Astrocyte (in vitro differentiated cells and primary cell): ENCODE measurements at regions not wholly inside any gene's neighbourhood (a gene's known extent, or its start where the extent isn't known, plus 50 kb on each side); places are given as distances from the start of the nearest gene placed in this dataset.

Experiments used
- DNase-seq: peaks from one replicate; pipeline ENCODE4 v3.0.0-alpha.2; 2010; ENCODE audit warnings: low read depth
- FAIRE-seq: peaks from 2 replicates; lab custom pipeline; 2011; peaks lifted over from hg19 to GRCh38; lab: Jason Lieb, UNC
- H2AFZ ChIP-seq: 2 replicates; pipeline ENCODE4 v1.6.0; 2012; ENCODE audit warnings: low read depth, low read length, inconsistent platforms
- H3K27ac ChIP-seq: 2 replicates; pipeline ENCODE4 v1.5.1; 2011; ENCODE audit warnings: low read depth, low read length, inconsistent platforms
- H3K27me3 ChIP-seq: 2 replicates; pipeline ENCODE4 v1.6.0; 2011; ENCODE audit warnings: low read length, inconsistent platforms; ENCODE audit not compliant: insufficient read depth
- H3K36me3 ChIP-seq: 2 replicates; pipeline ENCODE4 v1.5.1; 2011; ENCODE audit warnings: low read length, inconsistent platforms; ENCODE audit not compliant: insufficient read depth
- H3K4me1 ChIP-seq: 2 replicates; pipeline ENCODE4 v1.5.1; 2011; ENCODE audit warnings: low read length, inconsistent platforms; ENCODE audit not compliant: insufficient read depth
- H3K4me2 ChIP-seq: 2 replicates; pipeline ENCODE4 v1.6.0; 2012; ENCODE audit warnings: low read length, inconsistent platforms
- H3K4me3 ChIP-seq: 2 replicates; pipeline ENCODE4 v1.5.1; 2011; ENCODE audit warnings: low read depth, mild to moderate bottlenecking, low read length, inconsistent platforms; ENCODE audit not compliant: insufficient read depth
- H3K79me2 ChIP-seq: 2 replicates; pipeline ENCODE4 v1.6.0; 2012; ENCODE audit warnings: mild to moderate bottlenecking, low read length, inconsistent platforms; ENCODE audit not compliant: insufficient read depth
- H3K9ac ChIP-seq: 2 replicates; pipeline ENCODE4 v1.6.0; 2012; ENCODE audit warnings: mild to moderate bottlenecking, low read length, inconsistent platforms
- H3K9me3 ChIP-seq: 2 replicates; pipeline ENCODE4 v1.5.1; 2012; ENCODE audit warnings: low read depth, mild to moderate bottlenecking, low read length, inconsistent platforms; ENCODE audit not compliant: insufficient read depth
- H4K20me1 ChIP-seq: 2 replicates; pipeline ENCODE4 v1.6.0; 2012; ENCODE audit warnings: low read length, inconsistent platforms; ENCODE audit not compliant: insufficient read depth
- H3K27ac Mint-ChIP-seq: one replicate; pipeline ENCODE4 v1.8.0; 2021; ENCODE audit warnings: mild to moderate bottlenecking, mixed read lengths; ENCODE audit not compliant: unreplicated experiment
- H3K27me3 Mint-ChIP-seq: one replicate; pipeline ENCODE4 v1.8.0; 2021; ENCODE audit warnings: low read depth, mixed read lengths; ENCODE audit not compliant: unreplicated experiment
- H3K36me3 Mint-ChIP-seq: one replicate; pipeline ENCODE4 v1.8.0; 2021; ENCODE audit warnings: low read depth, mixed read lengths; ENCODE audit not compliant: unreplicated experiment
- H3K4me1 Mint-ChIP-seq: one replicate; pipeline ENCODE4 v1.8.0; 2021; ENCODE audit warnings: low read depth, mixed read lengths; ENCODE audit not compliant: unreplicated experiment
- H3K4me3 Mint-ChIP-seq: one replicate; pipeline ENCODE4 v1.8.0; 2021; ENCODE audit warnings: mild to moderate bottlenecking, moderate library complexity, mixed read lengths; ENCODE audit not compliant: unreplicated experiment
- H3K9me3 Mint-ChIP-seq: one replicate; pipeline ENCODE4 v1.8.0; 2021; ENCODE audit warnings: mild to moderate bottlenecking, mixed read lengths; ENCODE audit not compliant: unreplicated experiment
- CTCF ChIP-seq: IDR thresholded peaks from 2 replicates; pipeline ENCODE4 v1.5.1; 2011; ENCODE audit warnings: low read depth, mild to moderate bottlenecking, inconsistent platforms, low read length, moderate library complexity; ENCODE audit not compliant: insufficient read depth
- EZH2 ChIP-seq: IDR thresholded peaks from 2 replicates; pipeline ENCODE4 v1.6.1; 2012; ENCODE audit warnings: mild to moderate bottlenecking, low read length, inconsistent platforms; ENCODE audit not compliant: insufficient read depth

GRCh38 chr11:88433536-88434230 lies 96.1 kb upstream of the CTSC start:
- FAIRE-seq, result no peak

GRCh38 chr11:88431675-88432341 lies 94.3 kb upstream of the CTSC start:
- DNase-seq, result no peak
- Histone ChIP-seq H3K4me2 (no peak overlapping the region), H2AFZ (no peak overlapping the region), H3K4me1 (no peaks in the 10 kb centered on the region), H3K27ac (no peak overlapping the region), H3K9me3 (no peaks in the 10 kb centered on the region), H3K79me2 (no peaks in the 10 kb centered on the region), H3K27me3 (no peaks in the 10 kb centered on the region), H3K9ac (no peak overlapping the region), H4K20me1 (no peaks in the 10 kb centered on the region), H3K4me3 (no peak overlapping the region), H3K36me3 (no peaks in the 10 kb centered on the region)
- no peak overlapping the region for H3K4me3 Mint-ChIP-seq
- H3K27ac Mint-ChIP-seq, result no peak overlapping the region
- FAIRE-seq, result no peak
- TF ChIP-seq CTCF (no peak), EZH2 (no peak)
- H3K36me3 Mint-ChIP-seq, result no peaks in the 10 kb centered on the region
- no peaks in the 10 kb centered on the region for H3K9me3 Mint-ChIP-seq
- H3K27me3 Mint-ChIP-seq, result peaks cover 1% of the 10 kb centered on the region
- peaks cover 4% of the 10 kb centered on the region for H3K4me1 Mint-ChIP-seq

More at GRCh38 chr11:88433536-88434230, 96.1 kb upstream of the CTSC start:
- Histone ChIP-seq H3K27me3 (no peaks in the 10 kb centered on the region), H3K9ac (no peak overlapping the region), H3K4me2 (no peak overlapping the region), H3K4me3 (no peak overlapping the region), H3K79me2 (no peaks in the 10 kb centered on the region), H3K4me1 (no peaks in the 10 kb centered on the region), H3K9me3 (no peaks in the 10 kb centered on the region), H3K27ac (no peak overlapping the region), H4K20me1 (no peaks in the 10 kb centered on the region), H2AFZ (no peak overlapping the region), H3K36me3 (no peaks in the 10 kb centered on the region)
- Mint-ChIP-seq H3K27ac (no peak overlapping the region), H3K4me3 (no peak overlapping the region), H3K36me3 (no peaks in the 10 kb centered on the region), H3K9me3 (no peaks in the 10 kb centered on the region), H3K4me1 (no peaks in the 10 kb centered on the region), H3K27me3 (peaks cover 1% of the 10 kb centered on the region)
- TF ChIP-seq CTCF (no peak), EZH2 (no peak)
- DNase-seq, result no peak

GRCh38 chr11:88428959-88429358 lies 91.4 kb upstream of the CTSC start:
- Histone ChIP-seq H3K9me3 (no peaks in the 10 kb centered on the region), H4K20me1 (no peaks in the 10 kb centered on the region), H3K36me3 (no peaks in the 10 kb centered on the region), H3K4me2 (no peak overlapping the region), H3K4me3 (no peak overlapping the region), H3K9ac (no peak overlapping the region), H3K4me1 (no peaks in the 10 kb centered on the region), H3K79me2 (no peaks in the 10 kb centered on the region), H3K27ac (no peak overlapping the region), H3K27me3 (no peaks in the 10 kb centered on the region), H2AFZ (no peak overlapping the region)
- DNase-seq, result no peak
- Mint-ChIP-seq H3K27me3 (peaks cover 3% of the 10 kb centered on the region), H3K36me3 (no peaks in the 10 kb centered on the region), H3K27ac (no peak overlapping the region), H3K4me3 (no peak overlapping the region), H3K4me1 (peaks cover 4% of the 10 kb centered on the region), H3K9me3 (no peaks in the 10 kb centered on the region)
- no peak for TF ChIP-seq EZH2
- TF ChIP-seq CTCF, result no peak
- FAIRE-seq, result no peak
